GM19240 (cell line): ENCODE measurements at regions not wholly inside any gene's neighbourhood (a gene's known extent, or its start where the extent isn't known, plus 50 kb on each side); places are given as distances from the start of the nearest gene placed in this dataset.
"Not testable (repeated sequence)": the region's sequence is repeated elsewhere in the genome, so short reads cannot be mapped to it uniquely, and the experiment has no call there.

Experiments used
- DNase-seq: peaks from one replicate; pipeline ENCODE4 v3.0.0; 2011; ENCODE audit warnings: low spot score; ENCODE audit not compliant: insufficient read length

DNA sequence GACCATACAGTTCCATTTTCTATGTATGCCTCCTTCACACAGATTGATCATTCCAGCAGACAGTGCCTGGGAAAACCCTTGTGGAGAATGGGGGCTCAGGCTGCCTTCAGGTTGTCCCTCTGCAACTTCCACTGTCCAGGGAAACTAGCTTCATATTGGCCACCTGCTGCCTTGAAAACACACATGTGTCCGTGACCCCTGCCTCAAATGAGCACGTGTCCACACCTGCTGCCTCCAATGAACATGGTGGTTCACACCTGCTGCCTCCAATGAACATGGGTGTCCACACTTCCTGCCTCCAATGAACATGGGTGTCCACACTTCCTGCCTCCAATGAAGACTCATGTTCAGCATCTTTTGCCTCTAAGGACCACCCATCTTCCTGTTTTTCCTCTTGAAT is 185.4 kb upstream of the ADCY2 start:
- no peak for DNase-seq

DNA sequence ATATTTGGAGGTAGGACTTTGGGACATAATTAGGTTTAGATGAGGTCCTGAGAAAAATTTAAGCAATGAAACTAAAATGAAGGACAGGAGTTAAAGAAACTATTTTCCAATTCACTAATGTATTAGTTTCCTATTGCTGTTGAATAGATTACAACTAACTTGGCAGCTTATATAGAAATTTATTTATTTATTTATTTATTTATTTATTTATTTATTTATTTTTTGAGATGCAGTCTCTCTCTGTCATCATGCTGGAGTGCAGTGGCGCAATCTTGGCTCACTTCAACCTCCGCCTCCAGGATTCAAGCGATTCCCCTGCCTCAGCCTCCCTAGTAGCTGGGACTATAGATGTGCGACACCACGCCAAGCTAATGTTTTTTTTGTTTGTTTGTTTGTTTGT is 182.4 kb upstream of the ADCY2 start:
- no peak for DNase-seq

DNA sequence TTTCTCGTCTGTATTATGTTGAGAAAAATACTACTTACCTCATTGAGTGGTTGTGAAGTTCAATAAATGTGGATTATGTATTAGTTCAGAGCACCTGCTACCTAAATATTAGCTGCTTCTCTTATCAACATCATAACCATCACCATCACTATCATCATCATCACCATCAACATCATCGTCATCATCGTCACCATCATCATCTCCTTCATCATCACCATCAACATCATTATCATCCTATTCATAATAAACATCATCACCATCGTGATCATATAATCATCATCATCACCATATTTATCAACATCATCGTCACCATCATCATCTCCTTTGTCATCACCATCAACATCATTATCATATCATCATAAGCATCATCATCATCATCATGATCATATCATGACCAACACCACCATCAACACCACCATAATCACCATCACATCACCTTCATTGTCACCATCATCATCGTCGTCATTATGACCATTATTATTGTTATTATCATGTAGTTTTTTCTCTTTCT is 181.0 kb upstream of the ADCY2 start:
- DNase-seq = no peak

DNA sequence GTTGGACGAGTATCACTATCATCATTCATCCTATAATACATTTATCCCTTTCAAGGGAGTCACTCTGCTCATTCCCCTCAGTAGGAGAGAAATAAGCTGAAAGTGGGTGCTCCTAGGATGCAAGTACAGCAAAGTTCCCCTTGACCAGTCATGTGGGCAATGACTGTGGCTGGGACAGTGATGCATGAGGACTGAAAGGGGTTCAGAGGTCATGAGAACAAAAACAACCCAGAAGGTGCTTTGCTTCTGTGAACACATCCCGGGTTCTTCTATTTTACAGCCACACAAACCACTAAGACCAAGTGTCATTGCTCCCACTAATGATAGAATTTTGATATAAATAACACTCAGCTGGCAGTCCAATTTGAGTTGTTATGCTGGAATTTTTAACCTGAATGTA is 177.8 kb upstream of the ADCY2 start:
- DNase-seq = no peak

DNA sequence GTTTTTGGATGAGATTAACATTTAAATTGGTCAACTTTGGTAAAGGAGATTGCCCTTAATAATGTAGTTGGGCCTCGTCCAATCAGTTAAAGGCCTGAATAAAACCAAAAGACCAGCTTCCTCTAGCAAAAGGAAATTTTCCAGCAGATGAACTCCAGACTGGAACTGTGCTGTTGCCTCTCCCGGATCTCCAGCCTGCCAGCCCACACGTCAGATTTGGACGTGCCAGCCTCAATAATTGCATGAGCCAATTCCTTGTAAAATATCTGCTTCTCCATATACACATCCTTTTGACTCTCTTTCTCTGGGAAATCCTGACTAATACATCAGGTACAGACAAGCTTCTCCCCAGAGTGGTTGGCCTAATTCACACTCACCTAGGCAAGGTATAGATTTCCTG is 175.8 kb upstream of the ADCY2 start:
- DNase-seq = no peak

DNA sequence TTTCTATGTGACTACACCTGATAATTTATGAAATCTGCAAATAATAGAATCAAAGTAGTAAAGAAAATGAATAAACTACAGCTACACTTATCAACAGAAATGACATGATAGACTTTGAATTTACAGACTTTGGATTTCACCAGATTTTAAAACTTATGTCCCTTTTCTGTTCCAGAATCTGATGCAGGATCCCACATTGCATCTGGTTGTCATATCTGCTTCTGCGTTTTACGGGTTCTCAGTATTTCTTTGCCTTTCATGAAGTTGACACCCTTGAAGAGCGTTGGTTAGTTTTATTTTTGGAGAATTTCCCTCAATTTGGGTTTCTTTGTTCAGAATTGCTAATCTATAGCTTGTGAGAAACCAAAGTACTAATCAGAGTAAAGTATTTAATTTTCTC is 174.9 kb upstream of the ADCY2 start:
- DNase-seq = no peak

DNA sequence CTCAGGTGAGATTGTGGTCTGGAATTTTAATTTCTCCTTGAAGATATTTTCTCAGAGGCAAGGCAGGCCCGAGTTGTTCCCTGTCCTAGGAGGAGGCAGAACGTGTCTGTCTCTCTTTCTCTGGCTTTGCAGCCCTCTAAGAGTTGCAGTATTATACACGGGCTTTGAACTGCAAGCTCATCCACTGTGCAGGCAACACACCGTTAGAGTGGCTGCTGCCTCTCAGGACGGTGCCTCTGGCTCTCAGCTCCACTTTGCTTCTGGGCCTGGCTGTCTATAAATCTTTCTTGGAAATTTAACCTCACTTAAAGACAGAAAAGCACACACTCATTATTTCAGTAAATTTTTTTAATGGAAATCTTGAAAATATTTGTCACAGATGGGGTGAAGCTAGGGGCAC is 170.1 kb upstream of the ADCY2 start:
- no peak for DNase-seq

DNA sequence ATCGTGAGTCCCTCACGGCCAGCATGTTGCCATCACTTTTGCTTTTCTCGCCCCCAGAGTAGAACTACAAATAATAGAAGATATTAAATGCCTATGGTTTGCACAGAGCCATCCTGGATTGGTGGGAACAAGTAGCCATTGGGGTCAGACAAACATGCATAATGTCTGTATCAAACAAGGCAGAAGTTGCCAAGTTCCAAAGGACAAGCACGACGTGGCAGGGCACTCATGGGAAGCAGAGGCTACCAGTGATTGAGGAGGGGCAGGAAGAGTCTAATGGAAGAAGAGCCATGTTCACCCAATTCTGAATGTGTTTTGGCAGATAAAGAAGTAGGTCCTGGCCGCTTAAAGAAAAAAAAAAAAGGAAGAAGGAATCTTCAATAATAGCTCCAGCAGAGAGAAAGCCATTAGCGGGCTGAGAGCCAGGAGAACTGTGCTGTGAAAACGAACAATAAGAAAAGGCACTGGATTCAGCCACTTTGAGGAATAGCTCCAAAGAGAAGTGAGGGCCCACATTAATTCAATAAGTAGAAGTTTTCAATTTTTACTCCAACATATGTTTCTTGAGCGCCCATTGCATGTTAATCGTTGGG is 153.7 kb upstream of the ADCY2 start:
- no peak for DNase-seq

DNA sequence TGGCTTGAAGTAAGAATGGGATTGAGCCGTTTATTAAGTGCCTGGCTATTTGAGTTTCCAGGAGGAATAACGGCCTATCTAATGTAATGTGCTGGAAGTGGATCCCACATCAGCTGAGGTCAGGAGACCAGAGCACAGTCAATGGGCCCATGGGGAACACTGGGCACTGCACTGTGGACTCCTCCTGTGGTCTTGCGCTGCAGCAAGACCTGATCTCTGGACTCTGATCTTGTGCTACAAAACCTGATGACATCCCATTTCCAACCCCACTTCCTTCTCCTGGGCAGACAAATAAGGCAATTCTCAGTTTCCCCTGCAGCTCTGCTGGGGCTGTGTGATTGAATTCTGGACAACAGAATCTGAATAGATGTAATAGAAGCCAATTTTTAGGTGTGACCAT is 151.7 kb upstream of the ADCY2 start:
- DNase-seq = no peak

DNA sequence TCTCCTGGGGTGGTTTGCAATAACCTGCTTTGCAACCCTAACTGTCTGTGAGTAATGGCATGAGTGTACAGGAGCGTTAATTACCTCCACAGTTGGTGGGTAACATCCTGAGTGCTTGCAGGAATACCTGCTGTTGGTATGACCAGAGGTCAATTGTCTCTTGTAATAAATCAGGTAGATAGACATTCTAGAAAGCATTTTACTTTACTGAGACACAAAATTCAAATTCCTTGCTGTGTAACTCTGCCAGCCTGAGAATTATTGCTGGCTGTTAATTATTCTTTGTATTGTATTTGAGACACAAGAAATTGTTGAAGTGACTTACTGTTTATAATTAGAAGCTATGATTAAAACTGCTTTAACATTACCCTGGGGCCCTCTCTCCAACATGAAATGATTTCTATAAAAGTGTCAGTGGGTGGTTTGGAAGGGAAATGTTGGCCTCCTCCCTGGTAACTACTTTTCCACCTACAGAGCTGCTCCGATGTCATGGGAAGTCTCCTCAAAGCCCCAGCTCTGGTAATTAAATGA is 150.8 kb upstream of the ADCY2 start:
- DNase-seq = no peak

DNA sequence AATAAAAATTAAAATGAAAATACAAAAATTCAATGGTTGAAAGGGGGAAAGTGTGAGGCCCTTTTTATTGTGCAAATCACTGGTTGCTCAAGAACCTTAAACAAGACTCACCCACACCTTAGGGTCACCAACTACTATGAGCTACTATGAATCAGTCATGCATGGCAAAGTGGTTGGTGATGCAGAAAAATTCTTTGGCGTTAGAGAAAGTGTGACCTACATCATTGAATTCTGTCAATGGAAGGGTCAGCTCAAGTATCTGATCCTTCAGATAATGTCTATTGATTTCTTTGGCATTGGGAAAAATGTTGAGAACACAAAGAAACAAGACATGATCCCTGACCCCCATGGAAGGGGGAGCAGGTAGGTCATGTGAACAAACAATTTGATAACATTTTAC is 149.7 kb upstream of the ADCY2 start:
- no peak for DNase-seq

DNA sequence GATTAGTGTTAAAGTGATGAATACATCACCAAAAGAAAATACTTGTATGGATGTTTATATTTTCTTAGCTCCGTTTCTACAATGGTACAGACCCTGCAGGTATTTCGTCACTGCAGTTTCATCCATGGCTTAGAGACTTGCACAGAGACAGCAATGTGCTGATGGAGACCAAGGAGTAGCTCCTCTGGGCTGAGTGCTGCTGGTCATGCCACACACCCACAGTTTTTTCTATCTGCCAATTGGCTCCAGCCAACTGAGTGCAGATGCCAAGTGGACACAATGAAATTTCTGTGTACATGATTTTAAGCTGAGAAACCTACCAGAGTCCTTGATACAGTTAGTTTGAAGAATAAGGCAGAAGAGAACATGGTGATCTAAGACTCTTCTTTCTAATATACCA is 145.9 kb upstream of the ADCY2 start:
- DNase-seq = no peak

DNA sequence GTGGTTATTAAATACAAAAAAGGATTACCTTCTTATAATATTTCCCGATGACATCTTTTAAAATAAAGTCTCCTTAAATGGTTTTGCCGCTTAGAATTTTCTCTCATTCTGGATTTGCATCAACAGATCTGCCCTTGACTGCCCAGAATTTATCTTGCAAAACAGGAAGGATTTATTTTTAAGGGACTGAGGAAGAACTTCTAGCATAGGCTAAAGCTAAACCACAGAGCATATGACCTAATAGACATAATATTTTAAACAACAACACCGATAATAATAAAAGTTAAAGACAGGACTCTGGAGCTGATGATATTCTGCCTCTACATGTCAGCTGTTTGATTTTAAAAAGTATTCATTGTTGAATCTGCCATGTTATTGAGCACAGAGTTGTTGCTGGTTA is 145.3 kb upstream of the ADCY2 start:
- DNase-seq = no peak

DNA sequence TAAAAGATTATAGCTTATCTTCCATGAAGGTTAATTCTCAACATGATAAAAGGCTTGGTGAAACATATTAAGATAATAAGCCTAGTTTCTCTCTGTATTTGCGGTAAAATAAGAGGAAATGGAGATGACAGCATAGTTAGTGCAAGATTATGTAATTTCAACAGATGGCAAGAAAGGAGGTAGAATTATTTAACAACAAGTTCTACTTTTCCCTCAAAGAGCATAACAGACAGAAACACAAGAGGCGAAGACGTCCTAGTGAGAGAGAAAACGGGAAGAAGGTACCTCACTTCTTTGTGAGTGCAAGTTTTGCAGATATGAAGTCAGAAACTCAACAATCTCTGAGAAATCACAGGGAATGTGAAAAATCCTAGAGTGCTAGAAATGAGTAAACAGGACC is 144.8 kb upstream of the ADCY2 start:
- DNase-seq = no peak

DNA sequence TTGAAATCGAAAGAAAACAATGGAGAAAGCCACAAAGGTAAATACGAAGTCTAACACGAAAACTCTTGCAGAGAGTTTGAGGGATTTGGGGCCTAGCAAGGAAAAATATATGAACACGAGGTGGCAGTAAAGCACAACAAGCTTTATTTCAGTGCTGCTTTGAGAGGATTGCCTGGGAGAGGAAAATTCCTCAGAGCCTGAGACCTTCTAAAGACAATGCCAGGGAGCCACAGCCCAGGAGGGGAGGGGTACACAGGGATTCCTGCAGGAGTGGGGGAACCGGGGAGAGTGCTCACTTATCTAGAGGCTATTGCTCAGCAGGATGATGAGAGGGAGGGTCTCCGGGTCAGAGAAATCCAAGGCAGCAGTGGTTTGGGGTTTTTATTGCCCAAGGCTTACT is 134.9 kb upstream of the ADCY2 start:
- DNase-seq = no peak

DNA sequence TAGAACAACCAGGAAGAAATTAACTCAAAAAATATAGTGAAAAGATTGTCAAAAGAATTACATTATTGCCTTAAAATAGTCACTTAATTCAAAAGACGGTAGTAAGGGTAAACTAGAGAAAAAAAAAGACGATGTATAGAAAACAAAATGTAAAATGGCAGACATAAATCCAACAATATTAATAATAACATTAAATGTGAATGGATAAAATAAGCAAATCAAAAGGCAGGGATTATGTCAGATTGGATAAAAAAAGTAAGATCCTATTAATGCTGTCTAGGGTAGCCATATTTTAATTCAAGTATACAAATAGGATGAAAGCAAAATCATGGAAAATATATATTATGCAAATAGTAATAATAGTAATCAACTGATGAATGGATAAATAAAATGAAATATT is 134.0 kb upstream of the ADCY2 start:
- no peak for DNase-seq

DNA sequence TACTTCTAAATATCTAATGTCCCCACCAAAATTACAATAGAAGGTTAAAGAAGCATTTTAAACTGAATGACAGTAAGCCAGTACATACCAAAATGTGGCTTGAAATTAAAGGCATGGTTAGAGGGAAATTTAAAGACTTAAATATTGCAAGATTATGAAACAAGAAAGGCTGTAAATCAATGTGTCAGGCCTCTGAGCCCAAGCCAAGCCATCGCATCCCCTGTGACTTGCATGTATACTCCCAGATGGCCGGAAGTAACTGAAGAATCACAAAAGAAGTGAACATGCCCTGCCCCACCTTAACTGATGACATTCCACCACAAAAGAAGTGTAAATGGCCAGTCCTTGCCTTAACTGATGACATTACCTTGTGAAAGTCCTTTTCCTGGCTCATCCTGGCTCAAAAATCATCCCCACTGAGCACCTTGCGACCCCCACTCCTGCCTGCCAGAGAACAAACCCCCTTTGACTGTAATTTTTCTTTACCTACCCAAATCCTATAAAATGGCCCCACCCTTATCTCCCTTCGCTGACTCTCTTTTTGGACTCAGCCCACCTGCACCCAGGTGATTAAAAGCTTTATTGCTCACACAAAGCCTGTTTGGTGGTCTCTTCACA is 132.4 kb upstream of the ADCY2 start:
- DNase-seq = not testable (repeated sequence)

DNA sequence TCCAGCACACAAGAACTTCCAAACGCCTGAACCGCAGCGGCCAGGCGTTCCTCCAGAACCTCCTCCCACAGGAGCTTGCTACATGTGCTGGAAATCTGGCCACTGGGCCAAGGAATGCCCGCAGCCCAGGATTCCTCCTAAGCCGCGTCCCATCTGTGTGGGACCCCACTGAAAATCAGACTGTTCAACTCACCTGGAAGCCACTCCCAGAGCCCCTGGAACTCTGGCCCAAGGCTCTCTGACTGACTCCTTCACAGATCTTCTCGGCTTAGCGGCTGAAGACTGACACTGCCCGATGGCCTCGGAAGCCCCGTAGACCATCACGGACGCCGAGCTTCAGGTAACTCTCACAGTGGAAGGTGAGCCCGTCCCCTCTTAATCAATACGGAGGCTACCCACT is 130.2 kb upstream of the ADCY2 start:
- not testable (repeated sequence) for DNase-seq

DNA sequence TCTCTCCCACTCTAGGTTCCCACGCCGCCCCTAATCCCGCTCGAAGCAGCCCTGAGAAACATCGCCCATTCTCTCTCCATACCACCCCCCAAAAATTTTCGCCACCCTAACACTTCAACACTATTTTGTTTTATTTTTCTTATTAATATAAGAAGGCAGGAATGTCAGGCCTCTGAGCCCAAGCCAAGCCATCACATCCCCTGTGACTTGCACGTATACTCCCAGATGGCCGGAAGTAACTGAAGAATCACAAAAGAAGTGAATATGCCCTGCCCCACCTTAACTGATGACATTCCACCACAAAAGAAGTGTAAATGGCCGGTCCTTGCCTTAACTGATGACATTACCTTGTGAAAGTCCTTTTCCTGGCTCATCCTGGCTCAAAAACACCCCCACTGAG is 127.2 kb upstream of the ADCY2 start:
- not testable (repeated sequence) for DNase-seq

DNA sequence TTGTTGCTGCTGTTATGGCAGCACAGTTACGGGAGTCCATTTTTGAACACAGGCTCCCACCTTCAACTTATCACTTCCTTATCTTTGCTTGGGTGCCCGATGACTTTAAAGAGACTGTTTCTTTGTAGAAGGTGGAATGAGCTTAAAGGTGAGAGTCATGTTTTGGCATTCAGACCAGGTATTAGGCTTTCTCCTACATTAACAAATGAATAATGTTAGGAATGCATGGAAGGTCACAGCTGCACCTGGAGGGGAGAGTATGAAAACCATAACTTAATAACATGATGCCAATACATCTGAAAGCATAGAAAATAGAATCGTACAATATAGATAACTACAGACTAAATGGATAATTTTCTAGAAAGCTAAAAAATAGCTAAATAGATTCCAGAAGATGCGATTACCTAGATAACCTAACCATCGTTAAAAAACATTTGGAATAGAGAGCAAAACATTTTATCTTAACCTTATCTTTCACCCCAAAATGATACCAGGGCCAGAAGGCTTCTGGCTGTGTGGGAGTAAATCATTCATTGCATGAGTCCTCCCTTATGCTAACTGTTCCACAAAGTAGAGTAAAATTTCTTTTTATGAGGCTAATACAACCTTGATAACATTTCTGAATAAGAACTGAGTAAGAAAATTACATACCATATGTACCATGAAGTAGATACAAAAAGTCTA is 126.2 kb upstream of the ADCY2 start:
- no peak for DNase-seq

DNA sequence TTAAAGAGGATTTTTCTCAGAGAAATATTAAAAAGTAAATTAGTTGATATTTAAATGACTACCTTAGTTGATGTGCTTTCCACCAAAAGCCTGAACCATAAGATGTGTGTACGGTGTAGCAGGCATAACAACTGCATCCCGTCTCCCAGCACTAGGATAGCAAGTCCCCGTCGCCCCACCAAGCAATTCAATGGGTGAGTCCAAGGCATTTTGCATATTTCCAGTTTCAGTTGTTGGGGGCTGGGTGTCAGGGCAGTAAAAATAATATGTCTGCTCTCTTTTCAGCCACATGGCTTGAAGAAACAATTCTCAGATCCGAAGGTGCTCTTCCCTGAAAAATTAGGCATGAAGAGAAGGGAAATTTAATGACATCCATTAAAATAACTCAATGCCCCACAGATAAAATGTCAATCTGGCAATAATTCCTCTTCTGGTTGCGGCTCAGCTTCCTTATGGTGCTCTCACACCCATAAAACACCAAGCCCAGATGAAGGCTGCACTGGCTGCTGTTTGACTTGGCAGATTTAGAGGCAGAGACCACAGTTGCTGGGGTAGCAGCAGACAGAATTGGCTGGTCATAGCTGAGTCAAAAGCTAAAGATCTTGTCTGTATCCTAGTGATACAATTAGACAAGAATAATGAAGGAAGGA is 124.4 kb upstream of the ADCY2 start:
- DNase-seq = no peak

DNA sequence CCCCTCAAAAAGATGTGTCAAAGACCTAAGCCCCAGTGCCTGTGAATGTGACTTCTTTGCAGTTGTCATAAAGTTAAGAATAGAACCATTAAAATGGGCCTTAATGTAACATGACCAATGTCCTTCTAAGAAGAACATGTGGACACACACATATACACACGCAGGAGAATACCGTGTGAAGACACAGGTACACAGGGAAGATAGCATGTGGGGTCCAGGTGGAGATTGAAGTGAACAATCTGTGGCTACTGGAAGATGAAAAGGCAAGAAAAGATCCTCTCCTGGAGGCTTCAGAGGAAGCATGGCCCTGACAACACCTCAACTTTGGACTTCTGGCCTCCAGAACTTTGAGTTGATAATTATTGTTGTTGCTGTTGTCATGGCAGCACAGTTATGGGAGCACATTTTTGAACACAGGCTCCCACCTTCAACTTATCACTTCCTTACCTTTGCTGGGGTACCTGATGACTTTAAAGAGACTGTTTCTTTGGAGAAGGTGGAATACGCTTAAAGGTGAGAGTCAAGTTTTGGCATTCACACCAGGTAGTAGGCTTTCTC is 123.5 kb upstream of the ADCY2 start:
- no peak for DNase-seq
